Left ventricle myocardium inferior (tissue), 1 donor: ENCODE measurements at regions not wholly inside any gene's neighbourhood (a gene's known extent, or its start where the extent isn't known, plus 50 kb on each side); places are given as distances from the start of the nearest gene placed in this dataset.
A peak's percentile ranks its signal among the peaks of the same experiment; 100 is the strongest.

Source experiments
- DNase-seq: peaks from one replicate; pipeline ENCODE4 v3.0.0-alpha.2; 2020
- H3K27ac ChIP-seq: fragments of 200-600 bp; replicated peaks from 2 replicates; pipeline ENCODE4 v1.8.0; 2021
- H3K27me3 ChIP-seq: fragments of 200-600 bp; 2 replicates; pipeline ENCODE4 v1.8.0; 2021; ENCODE audit warnings: low read depth
- H3K36me3 ChIP-seq: fragments of 200-600 bp; 2 replicates; pipeline ENCODE4 v1.8.0; 2021
- H3K4me1 ChIP-seq: fragments of 200-600 bp; 2 replicates; pipeline ENCODE4 v1.8.0; 2021
- H3K4me3 ChIP-seq: fragments of 200-600 bp; 2 replicates; pipeline ENCODE4 v1.8.0; 2021; ENCODE audit warnings: mild to moderate bottlenecking, moderate library complexity
- H3K9me3 ChIP-seq: fragments of 200-600 bp; replicated peaks from 2 replicates; pipeline ENCODE4 v1.8.0; 2021
- intact Hi-C: fragments of 100-400 bp; cut with micrococcal nuclease; formaldehyde crosslinking; loops from one replicate; pipeline ENCODE4 v1.11.0; 2022
- TF ChIP-seq, protein P1 (sequence below): fragments of 200-600 bp; IDR thresholded peaks from 2 replicates; pipeline ENCODE4 v1.8.0; 2021; ENCODE audit warnings: antibody characterized with exemption, mild to moderate bottlenecking, borderline replicate concordance
- donor health status: DM: no; HTN: yes; CAD: no; lungs with severe emphysema.

GRCh38 chr11:86156397-86156955 lies 87.6 kb upstream of the PICALM start:
- intact Hi-C loops = no loop called here
- H3K27ac ChIP-seq = no peak overlapping the region
- no peaks in the 10 kb centered on the region for H3K9me3 ChIP-seq
- peaks cover 13% of the 10 kb centered on the region for H3K4me1 ChIP-seq
- no peak for DNase-seq
- TF ChIP-seq, protein P1, sequence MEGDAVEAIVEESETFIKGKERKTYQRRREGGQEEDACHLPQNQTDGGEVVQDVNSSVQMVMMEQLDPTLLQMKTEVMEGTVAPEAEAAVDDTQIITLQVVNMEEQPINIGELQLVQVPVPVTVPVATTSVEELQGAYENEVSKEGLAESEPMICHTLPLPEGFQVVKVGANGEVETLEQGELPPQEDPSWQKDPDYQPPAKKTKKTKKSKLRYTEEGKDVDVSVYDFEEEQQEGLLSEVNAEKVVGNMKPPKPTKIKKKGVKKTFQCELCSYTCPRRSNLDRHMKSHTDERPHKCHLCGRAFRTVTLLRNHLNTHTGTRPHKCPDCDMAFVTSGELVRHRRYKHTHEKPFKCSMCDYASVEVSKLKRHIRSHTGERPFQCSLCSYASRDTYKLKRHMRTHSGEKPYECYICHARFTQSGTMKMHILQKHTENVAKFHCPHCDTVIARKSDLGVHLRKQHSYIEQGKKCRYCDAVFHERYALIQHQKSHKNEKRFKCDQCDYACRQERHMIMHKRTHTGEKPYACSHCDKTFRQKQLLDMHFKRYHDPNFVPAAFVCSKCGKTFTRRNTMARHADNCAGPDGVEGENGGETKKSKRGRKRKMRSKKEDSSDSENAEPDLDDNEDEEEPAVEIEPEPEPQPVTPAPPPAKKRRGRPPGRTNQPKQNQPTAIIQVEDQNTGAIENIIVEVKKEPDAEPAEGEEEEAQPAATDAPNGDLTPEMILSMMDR = no peak
- no peaks in the 10 kb centered on the region for H3K27me3 ChIP-seq
- no peak overlapping the region for H3K4me3 ChIP-seq
- no peaks in the 10 kb centered on the region for H3K36me3 ChIP-seq

- Histone ChIP-seq H3K27me3 (no peaks in the 10 kb centered on the region), H3K36me3 (no peaks in the 10 kb centered on the region), H3K4me3 (no peak overlapping the region), H3K9me3 (no peaks in the 10 kb centered on the region), H3K27ac (no peak overlapping the region), H3K4me1 (peaks cover 21% of the 10 kb centered on the region)
- intact Hi-C loops = no loop called here
- DNase-seq = no peak
- TF ChIP-seq, protein P1 = no peak
Observed at GRCh38 chr11:86155200-86155844, 86.4 kb upstream of the PICALM start.

GRCh38 chr11:86153439-86153838 lies 84.6 kb upstream of the PICALM start:
- no peak for DNase-seq
- Histone ChIP-seq H3K4me3 (no peak overlapping the region), H3K36me3 (no peaks in the 10 kb centered on the region), H3K4me1 (peaks cover 25% of the 10 kb centered on the region), H3K27me3 (no peaks in the 10 kb centered on the region), H3K27ac (no peak overlapping the region), H3K9me3 (no peaks in the 10 kb centered on the region)
- intact Hi-C loops = no loop called here
- TF ChIP-seq, protein P1 = no peak

DNA sequence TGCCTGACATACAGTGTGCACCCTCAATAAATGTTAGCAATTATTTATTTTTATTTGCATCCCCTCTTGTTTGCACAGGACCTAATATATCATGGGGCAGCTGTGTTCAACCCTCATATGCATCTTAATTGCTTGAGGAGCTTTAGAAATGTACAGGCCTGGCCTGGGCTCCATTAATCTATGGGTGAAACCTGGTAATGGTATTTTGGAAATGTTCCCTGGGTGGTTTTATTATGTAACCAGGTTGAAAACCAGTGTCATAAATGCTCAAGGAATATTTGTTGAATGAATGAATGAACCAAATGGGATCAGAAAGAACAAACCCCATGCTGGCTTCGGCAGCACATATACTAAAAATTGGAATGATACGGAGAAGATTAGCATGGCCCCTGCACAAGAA lies 84.0 kb upstream of the PICALM start:
- Histone ChIP-seq H3K27me3 (no peaks in the 10 kb centered on the region), H3K9me3 (no peaks in the 10 kb centered on the region), H3K4me1 (peaks cover 25% of the 10 kb centered on the region), H3K36me3 (no peaks in the 10 kb centered on the region), H3K27ac (no peak overlapping the region), H3K4me3 (no peak overlapping the region)
- DNase-seq = no peak
- intact Hi-C loops = no loop called here
- TF ChIP-seq, protein P1 = no peak

GRCh38 chr11:86152006-86152862 lies 83.3 kb upstream of the PICALM start:
- TF ChIP-seq, protein P1 = no peak
- Histone ChIP-seq H3K36me3 (no peaks in the 10 kb centered on the region), H3K27ac (peak overlapping the region; percentile 72), H3K4me3 (no peak overlapping the region), H3K27me3 (no peaks in the 10 kb centered on the region), H3K4me1 (peaks cover 25% of the 10 kb centered on the region), H3K9me3 (no peaks in the 10 kb centered on the region)
- intact Hi-C loops = no loop called here
- DNase-seq = no peak
